ENCODE measurements at regions not wholly inside any gene's neighbourhood (a gene's known extent, or its start where the extent isn't known, plus 50 kb on each side); places are given as distances from the start of the nearest gene placed in this dataset.
"Not testable (repeated sequence)": the region's sequence is repeated elsewhere in the genome, so short reads cannot be mapped to it uniquely, and the experiment has no call there.

GRCh38 chr10:32140403-32140802 lies 84.2 kb upstream of the KIF5B start:
- no peak for DNase-seq

GRCh38 chr10:32139223-32140073 lies 83.2 kb upstream of the KIF5B start:
- no peak for DNase-seq

GRCh38 chr10:32136927-32137326 lies 80.7 kb upstream of the KIF5B start:
- DNase-seq = not testable (repeated sequence)

- not testable (repeated sequence) for DNase-seq
These were observed 79.6 kb upstream of the KIF5B start for GRCh38 chr10:32135796-32136195.

- DNase-seq = no peak
These were observed 76.2 kb upstream of the KIF5B start for GRCh38 chr10:32132357-32132946.

GRCh38 chr10:32131388-32131787 lies 75.2 kb upstream of the KIF5B start:
- no peak for DNase-seq

- DNase-seq = no peak
These were observed 74.6 kb upstream of the KIF5B start for GRCh38 chr10:32130788-32131187.

- no peak for DNase-seq
These were observed 68.8 kb upstream of the KIF5B start for GRCh38 chr10:32125023-32125422.

GRCh38 chr10:32123021-32123420 lies 66.8 kb upstream of the KIF5B start:
- DNase-seq = no peak

GRCh38 chr10:32121648-32122047 lies 65.4 kb upstream of the KIF5B start:
- DNase-seq = no peak

- no peak for DNase-seq
These were observed 63.9 kb upstream of the KIF5B start for GRCh38 chr10:32120147-32120546.

- DNase-seq = no peak
These were observed 58.3 kb upstream of the KIF5B start for GRCh38 chr10:32114508-32114907.

GRCh38 chr10:32112055-32112454 lies 55.8 kb upstream of the KIF5B start:
- no peak for DNase-seq

GRCh38 chr10:32111585-32111984 lies 55.4 kb upstream of the KIF5B start:
- no peak for DNase-seq

- DNase-seq = no peak
These were observed 54.6 kb upstream of the KIF5B start for GRCh38 chr10:32110790-32111189.

- no peak for DNase-seq
These were observed 53.4 kb upstream of the KIF5B start for GRCh38 chr10:32109603-32110002.

All from COR-L47 (cell line).